Epidermal melanocyte (primary cell): ENCODE measurements at regions not wholly inside any gene's neighbourhood (a gene's known extent, or its start where the extent isn't known, plus 50 kb on each side); places are given as distances from the start of the nearest gene placed in this dataset.

Source experiments
- DNase-seq: peaks from one replicate; pipeline ENCODE4 v3.0.0; 2011; ENCODE audit warnings: low spot score; ENCODE audit not compliant: insufficient read length

DNA sequence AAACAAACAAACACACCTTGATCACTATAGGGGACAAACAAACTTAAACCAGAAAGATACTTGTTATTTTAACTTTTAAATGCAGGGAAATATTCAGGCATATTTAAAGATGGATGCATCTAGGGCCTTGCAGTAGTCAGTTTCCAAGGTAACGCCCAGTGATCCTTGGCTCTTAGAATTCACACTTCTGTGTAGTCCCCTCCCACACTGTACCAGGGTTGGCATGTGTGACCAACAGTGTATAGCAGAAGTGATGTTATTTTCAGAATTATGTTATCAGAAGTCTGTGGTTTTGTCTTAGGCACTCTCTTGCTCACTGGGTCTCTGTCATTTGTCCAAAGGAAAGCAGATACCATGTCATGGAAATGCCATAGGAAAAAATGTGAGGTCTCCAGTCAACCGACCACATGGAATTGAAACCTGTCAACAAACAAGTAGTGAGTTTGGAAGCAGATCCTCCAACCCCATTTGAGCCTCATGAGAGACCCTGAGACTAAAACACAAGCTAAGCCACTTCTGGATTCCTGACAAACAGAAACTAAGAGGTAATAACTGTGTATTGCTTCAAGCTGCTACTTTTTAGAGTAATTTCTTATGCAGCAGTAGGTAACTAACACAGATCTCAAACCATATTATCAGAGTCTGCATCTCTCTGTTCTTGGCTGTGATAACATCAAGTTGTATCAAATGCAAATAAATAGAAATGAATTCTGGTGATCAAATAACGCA, 670.3 kb downstream of the KCTD8 start:
- no peak for DNase-seq

- DNase-seq = no peak
Observed at GRCh38 chr4:43781125-43781524, 667.5 kb downstream of the KCTD8 start.

DNA sequence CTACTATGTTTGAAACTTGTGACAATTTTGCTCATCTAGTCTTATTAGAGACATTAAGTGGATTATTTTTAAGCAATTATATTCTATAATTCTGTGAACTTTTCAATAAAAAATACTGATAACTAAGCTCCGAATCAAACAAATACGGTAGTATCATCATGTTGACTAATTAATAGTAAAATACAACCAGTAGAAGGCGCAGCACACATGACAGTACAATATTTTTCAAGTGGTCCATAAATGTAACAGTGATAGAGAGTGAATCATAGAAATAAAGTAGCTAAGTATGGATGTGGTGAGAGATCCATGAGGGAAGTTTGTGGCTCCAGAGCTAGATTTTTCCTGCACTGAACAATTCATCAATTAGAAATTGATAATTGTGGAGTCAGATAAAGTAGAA, 666.2 kb downstream of the KCTD8 start:
- no peak for DNase-seq

DNA sequence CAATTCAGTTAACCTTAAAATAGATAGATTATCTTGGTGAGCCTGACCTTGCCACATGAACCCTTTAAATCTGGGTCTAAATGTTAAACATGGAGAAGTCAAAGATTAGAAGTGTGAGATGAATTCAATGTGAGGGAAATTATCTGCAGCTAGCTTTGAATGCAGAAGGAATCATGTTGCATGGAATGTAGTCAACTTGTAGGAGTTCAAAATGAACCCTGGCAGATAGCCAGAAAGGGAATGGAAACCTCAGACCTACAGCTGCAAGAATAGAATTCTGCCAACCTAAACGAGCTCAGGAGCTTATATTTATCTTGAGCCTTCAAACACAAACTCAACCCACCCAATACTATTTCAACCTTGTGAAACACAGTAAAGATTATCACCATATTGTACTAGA, 632.5 kb downstream of the KCTD8 start:
- no peak for DNase-seq

DNA sequence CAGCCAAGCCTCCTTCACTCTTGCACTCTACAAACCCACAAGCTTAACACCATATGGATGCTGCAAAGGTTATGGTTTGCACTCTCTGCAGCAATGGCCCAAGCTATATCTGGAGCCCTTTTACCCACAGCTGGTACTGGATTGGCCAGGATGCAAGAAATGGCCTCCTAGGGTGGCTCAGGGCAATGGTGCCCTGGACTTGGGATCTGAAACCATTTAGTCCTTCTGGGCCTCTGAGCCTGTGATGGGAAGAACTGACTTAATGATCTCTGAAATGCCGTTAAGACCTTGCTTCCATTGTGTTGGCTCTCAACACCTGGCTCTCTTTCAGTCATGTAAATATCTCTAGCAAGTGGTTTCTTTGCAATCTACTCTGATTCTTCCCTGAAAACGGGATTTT, 626.0 kb downstream of the KCTD8 start:
- no peak for DNase-seq

GRCh38 chr4:43835869-43836268, 612.7 kb downstream of the KCTD8 start:
- DNase-seq = no peak

DNA sequence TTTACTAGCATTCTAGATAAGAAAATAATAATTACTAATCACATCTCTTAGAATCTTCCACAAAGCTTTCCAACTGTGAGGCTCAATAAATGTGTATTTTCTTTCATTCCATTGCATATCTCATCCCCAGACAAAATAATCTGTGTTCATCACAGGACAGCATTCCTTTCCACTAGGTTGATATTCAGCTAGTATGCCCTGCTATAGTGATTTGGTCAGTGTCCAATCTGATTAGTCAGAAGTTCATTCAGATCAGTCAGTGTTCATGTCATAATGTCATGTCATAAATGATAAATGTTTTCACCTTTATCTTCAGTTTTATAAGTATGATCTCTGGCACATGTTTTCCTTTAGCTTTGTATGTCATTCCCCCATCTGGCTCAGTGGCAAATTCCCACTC, 611.4 kb downstream of the KCTD8 start:
- no peak for DNase-seq

- DNase-seq = no peak
Observed at GRCh38 chr4:43837604-43838003, 611.0 kb downstream of the KCTD8 start.

GRCh38 chr4:43842594-43842993, 606.0 kb downstream of the KCTD8 start:
- no peak for DNase-seq

DNA sequence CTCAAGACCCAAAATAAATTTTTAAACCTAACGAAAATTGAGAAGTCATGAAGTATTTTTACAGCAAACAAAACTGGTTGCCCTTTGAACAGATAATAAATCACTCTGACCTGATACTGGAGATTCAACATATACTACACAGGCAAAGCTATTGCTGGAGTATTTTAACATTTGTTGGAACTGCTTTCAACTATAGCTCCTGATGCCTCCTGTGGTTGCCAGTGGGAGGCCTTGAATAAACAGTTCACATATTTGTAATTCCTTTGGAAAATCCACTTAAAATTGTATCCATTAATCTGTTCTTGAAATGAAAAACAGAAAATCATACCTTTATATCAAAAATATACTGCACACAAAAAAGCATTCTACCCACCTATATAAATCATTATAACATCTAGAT, 605.1 kb downstream of the KCTD8 start:
- DNase-seq = no peak

DNA sequence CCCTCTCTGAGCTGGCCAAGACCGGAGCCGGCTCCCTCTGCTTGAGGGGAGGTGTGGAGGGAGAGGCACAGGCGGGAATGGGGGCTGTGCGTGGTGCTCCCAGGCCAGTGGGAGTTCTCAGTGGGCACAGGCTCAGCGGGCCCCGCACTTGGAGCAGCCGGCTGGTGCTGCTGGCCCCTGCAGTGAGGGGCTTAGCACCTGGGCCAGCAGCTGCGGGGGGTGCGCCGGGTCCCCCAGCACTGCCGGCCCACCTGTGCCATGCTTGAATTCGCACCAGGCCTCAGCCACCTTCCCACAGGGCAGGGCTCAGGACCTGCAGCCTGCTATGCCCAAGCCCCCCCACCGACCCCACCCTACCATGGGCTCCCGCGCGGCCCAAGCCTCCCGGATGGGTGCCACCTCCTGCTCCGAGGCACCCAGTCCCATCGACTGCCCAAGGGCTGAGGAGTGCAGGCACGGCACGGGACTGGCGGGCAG, 602.5 kb downstream of the KCTD8 start:
- DNase-seq = no peak

DNA sequence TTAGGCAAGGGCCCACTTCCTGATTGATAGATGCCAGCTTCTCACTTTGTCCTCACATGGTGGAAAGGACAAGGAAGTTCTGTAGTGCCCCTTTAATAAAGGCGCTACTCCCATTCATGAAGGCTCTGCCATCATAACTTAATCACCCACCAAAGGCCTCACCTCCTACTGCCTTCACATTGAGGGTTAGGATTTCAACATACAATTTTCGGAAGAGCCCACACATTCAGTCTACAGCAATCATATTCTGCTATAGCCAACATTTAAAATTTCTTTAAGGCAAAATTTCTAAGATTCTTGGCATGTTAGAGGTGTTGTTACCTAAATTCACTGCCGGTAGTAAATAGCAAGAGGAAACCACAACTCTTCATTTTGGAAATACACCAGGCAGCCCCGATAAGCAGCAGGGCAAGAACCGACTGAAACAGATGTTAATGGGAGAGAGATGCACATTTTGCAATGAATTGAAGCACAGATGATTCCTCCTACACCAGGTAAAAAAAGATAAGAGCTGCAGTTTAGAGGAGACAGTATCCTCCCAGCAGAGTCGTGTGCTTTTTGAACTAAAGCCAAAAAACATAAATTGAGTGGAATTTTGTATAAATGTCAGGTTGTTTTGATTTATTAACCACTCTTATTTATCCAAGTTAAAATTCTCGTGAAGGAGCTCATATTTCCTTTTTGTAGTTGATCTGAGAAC, 594.9 kb downstream of the KCTD8 start:
- DNase-seq = no peak

DNA sequence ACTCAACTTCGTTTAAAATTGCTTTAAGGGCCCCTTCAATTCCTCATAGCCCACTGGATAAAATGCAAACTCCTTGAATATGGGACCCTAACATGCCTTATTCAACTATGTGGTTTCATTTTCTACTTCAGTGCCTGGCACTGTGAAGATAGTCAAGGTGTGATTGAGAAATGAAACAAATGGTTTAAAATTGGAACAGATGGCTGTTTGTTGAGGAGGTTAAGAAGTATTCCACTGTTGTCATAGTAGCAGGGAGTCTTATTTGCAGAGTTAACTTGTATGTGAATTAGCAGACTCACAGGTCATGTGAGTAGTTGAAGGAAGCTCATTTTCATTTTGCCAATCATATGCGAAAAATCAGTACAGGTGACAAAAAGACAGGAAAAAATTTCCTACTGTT, 593.3 kb downstream of the KCTD8 start:
- DNase-seq = no peak

GRCh38 chr4:43864616-43865146, 583.9 kb downstream of the KCTD8 start:
- no peak for DNase-seq

GRCh38 chr4:43867908-43868307, 580.7 kb downstream of the KCTD8 start:
- no peak for DNase-seq

- no peak for DNase-seq
Observed at GRCh38 chr4:43875655-43876054, 573.0 kb downstream of the KCTD8 start.

GRCh38 chr4:43882470-43882869, 566.1 kb downstream of the KCTD8 start:
- no peak for DNase-seq

DNA sequence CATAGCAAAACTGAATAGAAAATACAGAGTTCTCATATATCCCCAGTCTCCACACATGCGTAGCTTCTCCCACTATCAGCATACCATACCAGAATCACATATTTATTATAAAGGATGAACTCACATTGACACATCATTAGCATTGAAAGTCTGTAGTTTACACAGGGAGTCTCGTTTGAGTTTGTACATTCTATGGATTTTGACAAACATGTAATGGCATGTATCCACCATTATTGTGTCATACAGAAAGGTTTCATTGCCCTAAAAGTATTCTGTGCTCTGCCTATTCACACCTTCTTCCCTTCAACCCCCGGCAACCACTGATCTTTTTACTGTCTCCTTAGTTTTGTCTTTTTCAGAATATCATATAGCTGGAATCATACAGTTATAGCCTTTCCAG, 562.4 kb downstream of the KCTD8 start:
- DNase-seq = no peak

- no peak for DNase-seq
Observed at GRCh38 chr4:43898836-43899235, 549.8 kb downstream of the KCTD8 start.

DNA sequence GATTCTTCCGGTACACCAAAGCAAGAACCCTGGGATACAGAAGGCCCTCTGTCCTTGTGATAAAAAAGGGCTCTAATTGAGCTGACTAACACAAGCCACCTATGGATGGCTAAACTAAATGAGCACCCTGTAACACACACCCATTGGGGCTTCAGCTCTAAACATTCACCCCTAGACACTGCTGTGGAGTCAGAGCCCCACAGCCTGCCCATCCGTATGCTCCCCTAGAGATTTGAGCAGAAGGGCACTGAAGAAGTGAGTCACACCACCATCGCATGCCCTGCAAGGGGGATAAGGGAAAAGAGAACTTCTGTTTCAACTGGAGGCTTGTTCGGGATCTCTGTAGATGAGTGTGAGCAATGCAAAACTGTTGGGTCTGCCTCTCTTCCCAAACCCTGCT, 545.2 kb downstream of the KCTD8 start:
- no peak for DNase-seq

DNA sequence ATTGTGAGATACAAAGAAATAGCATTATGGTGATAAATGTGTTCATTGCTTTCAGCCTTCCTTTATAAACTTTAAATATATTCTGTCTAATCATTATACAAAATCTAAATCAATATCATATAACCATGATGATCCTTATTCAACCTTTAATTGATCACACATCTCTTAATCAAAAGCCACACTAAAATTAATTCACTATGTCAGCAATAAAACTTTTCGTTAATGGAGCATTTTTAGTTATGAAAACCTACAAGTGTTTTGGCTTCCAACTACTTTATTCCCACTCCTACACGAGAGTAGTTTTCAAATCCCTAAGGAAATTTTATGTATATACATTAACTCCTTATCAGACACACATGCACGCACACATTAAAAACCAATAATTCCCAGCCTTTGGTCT, 530.2 kb downstream of the KCTD8 start:
- DNase-seq = no peak

DNA sequence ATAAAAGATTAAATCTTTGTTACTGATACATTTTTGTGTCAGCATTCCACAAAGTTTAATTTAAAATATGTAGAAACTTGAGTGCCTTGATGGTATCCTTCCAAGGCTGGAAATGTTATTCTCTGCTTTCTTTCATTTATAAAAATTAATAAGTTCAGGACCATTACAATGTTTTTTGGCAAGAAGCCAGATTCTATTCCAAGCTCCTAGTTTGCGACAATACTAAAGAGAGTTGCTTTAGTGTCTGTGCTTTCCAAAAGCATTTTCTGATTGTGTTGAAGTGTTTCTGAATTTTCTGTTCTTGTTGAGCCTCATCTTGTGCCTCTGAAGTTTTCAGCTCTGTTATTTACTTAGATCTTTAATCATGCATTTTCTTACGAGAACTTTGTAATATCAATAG, 516.2 kb downstream of the KCTD8 start:
- DNase-seq = no peak

DNA sequence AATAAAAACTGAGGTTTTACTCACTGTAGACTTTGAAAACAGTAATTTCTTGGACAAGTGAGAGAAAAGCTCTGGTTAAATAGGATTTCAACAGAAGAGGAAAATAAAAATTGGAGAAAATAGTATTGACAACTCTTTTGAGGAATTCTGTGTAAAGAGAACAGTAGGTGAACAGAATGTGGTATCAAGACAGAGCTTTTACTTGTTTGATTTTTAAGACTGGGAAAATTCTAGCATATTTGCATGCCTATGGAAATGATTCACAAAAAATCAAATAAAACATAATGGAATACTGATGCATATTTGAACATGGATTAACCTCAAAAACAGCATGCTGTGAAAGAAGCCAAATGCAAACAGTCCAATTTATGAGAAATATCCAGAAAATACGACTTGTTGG, 504.6 kb downstream of the KCTD8 start:
- no peak for DNase-seq
